GM23338 (cell line): ENCODE measurements at regions not wholly inside any gene's neighbourhood (a gene's known extent, or its start where the extent isn't known, plus 50 kb on each side); places are given as distances from the start of the nearest gene placed in this dataset.
A peak's percentile ranks its signal among the peaks of the same experiment; 100 is the strongest.

Experiments
- ATAC-seq: fragments of 200-7000 bp; cut with Tn5 transposase; 3 replicates; pipeline ENCODE4 v1.9.1; 2020
- DNase-seq: peaks from one replicate; pipeline ENCODE4 v3.0.0-alpha.2; 2015; ENCODE audit warnings: low spot score
- H2AFZ ChIP-seq: fragments of 200-600 bp; sonication (generic); 2 replicates; pipeline ENCODE4 v1.8.0; 2016; ENCODE audit warnings: antibody characterized with exemption, mild to moderate bottlenecking, moderate library complexity
- H3F3A ChIP-seq: fragments of 200-600 bp; sonication (generic); replicated peaks from 2 replicates; pipeline ENCODE4 v1.8.0; 2017; ENCODE audit warnings: antibody characterized with exemption, mixed run types, low read depth
- H3K27ac ChIP-seq: fragments of 200-600 bp; sonication (generic); 2 replicates; pipeline ENCODE4 v1.6.1; 2016; ENCODE audit warnings: low read depth
- H3K27me3 ChIP-seq: fragments of 200-600 bp; sonication (generic); 2 replicates; pipeline ENCODE4 v1.8.0; 2016; ENCODE audit warnings: mild to moderate bottlenecking, mixed run types, moderate library complexity; ENCODE audit not compliant: insufficient read depth
- H3K36me3 ChIP-seq: fragments of 200-600 bp; sonication (generic); 2 replicates; pipeline ENCODE4 v1.8.0; 2016; ENCODE audit warnings: mild to moderate bottlenecking; ENCODE audit not compliant: insufficient read depth
- H3K4me1 ChIP-seq: fragments of 200-600 bp; sonication (generic); 2 replicates; pipeline ENCODE4 v1.8.0; 2016; ENCODE audit warnings: mild to moderate bottlenecking, moderate library complexity; ENCODE audit not compliant: insufficient read depth
- H3K4me2 ChIP-seq: fragments of 200-600 bp; sonication (generic); 2 replicates; pipeline ENCODE4 v1.7.1; 2017; ENCODE audit warnings: mixed run types
- H3K4me3 ChIP-seq: fragments of 200-600 bp; sonication (generic); 2 replicates; pipeline ENCODE4 v1.6.1; 2016; ENCODE audit warnings: mixed run types
- H3K79me2 ChIP-seq: fragments of 200-600 bp; sonication (generic); replicated peaks from 2 replicates; pipeline ENCODE4 v1.8.0; 2017; ENCODE audit warnings: mild to moderate bottlenecking; ENCODE audit not compliant: insufficient read depth
- H3K9me2 ChIP-seq: fragments of 200-600 bp; sonication (generic); 2 replicates; pipeline ENCODE4 v1.8.0; 2017; ENCODE audit not compliant: insufficient read depth
- H4K20me1 ChIP-seq: fragments of 200-600 bp; sonication (generic); replicated peaks from 2 replicates; pipeline ENCODE4 v1.8.0; 2017; ENCODE audit warnings: mild to moderate bottlenecking; ENCODE audit not compliant: insufficient read depth
- H3K27ac Mint-ChIP-seq: 2 replicates; pipeline ENCODE4 v1.8.0; 2020; ENCODE audit warnings: inconsistent platforms, mild to moderate bottlenecking, moderate library complexity, mixed read lengths
- H3K27me3 Mint-ChIP-seq: 3 replicates; pipeline ENCODE4 v1.8.0; 2022; ENCODE audit warnings: low read depth, mild to moderate bottlenecking, moderate library complexity, mixed read lengths, inconsistent platforms; ENCODE audit not compliant: insufficient read depth, poor library complexity
- H3K36me3 Mint-ChIP-seq: 3 replicates; pipeline ENCODE4 v1.8.0; 2021; ENCODE audit warnings: low read depth, mild to moderate bottlenecking, inconsistent platforms, moderate library complexity, mixed read lengths
- H3K4me1 Mint-ChIP-seq: 3 replicates; pipeline ENCODE4 v1.8.0; 2020; ENCODE audit warnings: mild to moderate bottlenecking, inconsistent platforms, mixed read lengths
- H3K4me3 Mint-ChIP-seq: 3 replicates; pipeline ENCODE4 v1.8.0; 2021; ENCODE audit warnings: moderate library complexity, mild to moderate bottlenecking, inconsistent platforms, mixed read lengths
- H3K9me3 Mint-ChIP-seq: 3 replicates; pipeline ENCODE4 v1.8.0; 2020; ENCODE audit warnings: moderate library complexity, mild to moderate bottlenecking, inconsistent platforms, mixed read lengths
- EZH2 ChIP-seq: fragments of 200-600 bp; sonication (generic); IDR thresholded peaks from one replicate; pipeline ENCODE4 v1.8.0; 2017; ENCODE audit warnings: antibody characterized with exemption, mild to moderate bottlenecking, low read depth; ENCODE audit not compliant: unreplicated experiment
- POLR2AphosphoS5 ChIP-seq: IDR thresholded peaks from 2 replicates; pipeline ENCODE4 v1.6.1; 2016; ENCODE audit warnings: antibody characterized with exemption, low read depth
- STAT1 ChIP-seq: IDR thresholded peaks from one replicate; pipeline ENCODE4 v1.6.1; 2016; ENCODE audit warnings: antibody characterized with exemption; ENCODE audit not compliant: unreplicated experiment
- ZNF114 ChIP-seq: fragments of 250-450 bp; sonication (Bioruptor Pico); IDR thresholded peaks from 2 replicates; pipeline ENCODE4 v1.5.0; 2020; ENCODE audit warnings: mild to moderate bottlenecking, moderate library complexity
- ZNF331 ChIP-seq: fragments of 250-450 bp; sonication (Bioruptor Pico); IDR thresholded peaks from 2 replicates; pipeline ENCODE4 v1.5.0; 2020; ENCODE audit warnings: low read depth, mild to moderate bottlenecking, moderate library complexity
- TF ChIP-seq, protein P1 (sequence below): IDR thresholded peaks from one replicate; pipeline ENCODE4 v1.6.1; 2018; ENCODE audit warnings: antibody characterized with exemption; ENCODE audit not compliant: unreplicated experiment
- TF ChIP-seq, protein P2 (sequence below), 2 experiments: fragments of 200-600 bp in 1 of 2; sonication (generic) in 1 of 2; conservative IDR thresholded peaks; 2 replicates each; pipeline versions ENCODE4 v1.5.1 to v1.6.1; 2016 to 2017; ENCODE audit warnings: antibody characterized with exemption in 2 of 2, low read depth in 2 of 2, mild to moderate bottlenecking in 2 of 2, moderate library complexity in 1 of 2
- TF ChIP-seq, protein P3 (sequence below): IDR thresholded peaks from 2 replicates; pipeline ENCODE4 v1.6.1; 2016; ENCODE audit warnings: antibody characterized with exemption

DNA sequence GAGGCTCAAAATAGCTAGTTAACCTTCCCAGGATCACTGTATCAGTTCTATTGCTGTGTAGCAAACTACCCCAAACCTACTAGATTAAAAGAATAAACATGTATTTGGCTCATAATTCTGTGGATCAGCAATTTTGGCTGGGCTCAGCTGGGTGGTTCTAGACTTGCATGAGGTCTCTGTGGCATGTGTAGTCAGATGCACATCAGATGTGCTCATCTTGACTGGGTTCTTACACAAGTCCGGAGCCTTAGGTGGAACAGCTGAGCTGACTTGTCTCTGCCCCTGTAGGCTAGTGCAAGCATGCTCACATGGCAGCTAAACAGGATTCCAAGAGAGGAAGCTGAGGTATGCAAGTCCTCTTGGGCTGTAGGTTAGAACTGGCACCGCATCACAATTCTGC, 137.7 kb upstream of the PRNP start:
- TF ChIP-seq, protein P1, sequence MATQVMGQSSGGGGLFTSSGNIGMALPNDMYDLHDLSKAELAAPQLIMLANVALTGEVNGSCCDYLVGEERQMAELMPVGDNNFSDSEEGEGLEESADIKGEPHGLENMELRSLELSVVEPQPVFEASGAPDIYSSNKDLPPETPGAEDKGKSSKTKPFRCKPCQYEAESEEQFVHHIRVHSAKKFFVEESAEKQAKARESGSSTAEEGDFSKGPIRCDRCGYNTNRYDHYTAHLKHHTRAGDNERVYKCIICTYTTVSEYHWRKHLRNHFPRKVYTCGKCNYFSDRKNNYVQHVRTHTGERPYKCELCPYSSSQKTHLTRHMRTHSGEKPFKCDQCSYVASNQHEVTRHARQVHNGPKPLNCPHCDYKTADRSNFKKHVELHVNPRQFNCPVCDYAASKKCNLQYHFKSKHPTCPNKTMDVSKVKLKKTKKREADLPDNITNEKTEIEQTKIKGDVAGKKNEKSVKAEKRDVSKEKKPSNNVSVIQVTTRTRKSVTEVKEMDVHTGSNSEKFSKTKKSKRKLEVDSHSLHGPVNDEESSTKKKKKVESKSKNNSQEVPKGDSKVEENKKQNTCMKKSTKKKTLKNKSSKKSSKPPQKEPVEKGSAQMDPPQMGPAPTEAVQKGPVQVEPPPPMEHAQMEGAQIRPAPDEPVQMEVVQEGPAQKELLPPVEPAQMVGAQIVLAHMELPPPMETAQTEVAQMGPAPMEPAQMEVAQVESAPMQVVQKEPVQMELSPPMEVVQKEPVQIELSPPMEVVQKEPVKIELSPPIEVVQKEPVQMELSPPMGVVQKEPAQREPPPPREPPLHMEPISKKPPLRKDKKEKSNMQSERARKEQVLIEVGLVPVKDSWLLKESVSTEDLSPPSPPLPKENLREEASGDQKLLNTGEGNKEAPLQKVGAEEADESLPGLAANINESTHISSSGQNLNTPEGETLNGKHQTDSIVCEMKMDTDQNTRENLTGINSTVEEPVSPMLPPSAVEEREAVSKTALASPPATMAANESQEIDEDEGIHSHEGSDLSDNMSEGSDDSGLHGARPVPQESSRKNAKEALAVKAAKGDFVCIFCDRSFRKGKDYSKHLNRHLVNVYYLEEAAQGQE = no peak
- TF ChIP-seq ZNF331 (CRISPR knock-in tag) = peak; percentile 86
- H3K27me3 ChIP-seq = no peaks in the 10 kb centered on the region
- Mint-ChIP-seq H3K4me3 (no peak overlapping the region), H3K36me3 (no peaks in the 10 kb centered on the region; the same call in 2 of the 3 replicates), H3K9me3 (no peaks in the 10 kb centered on the region), H3K27ac (no peak overlapping the region), H3K27me3 (no peaks in the 10 kb centered on the region), H3K4me1 (peaks cover 32% of the 10 kb centered on the region)
- no peaks in the 10 kb centered on the region for H3F3A ChIP-seq
- no peaks in the 10 kb centered on the region for H3K9me2 ChIP-seq
- no peaks in the 10 kb centered on the region for H3K79me2 ChIP-seq
- H4K20me1 ChIP-seq = no peaks in the 10 kb centered on the region
- H3K27ac ChIP-seq = no peak overlapping the region
- H3K4me3 ChIP-seq = no peak overlapping the region
- H3K4me2 ChIP-seq = no peak overlapping the region
- peaks cover 14% of the 10 kb centered on the region for H3K4me1 ChIP-seq
- no peaks in the 10 kb centered on the region for H3K36me3 ChIP-seq
- no peak overlapping the region for H2AFZ ChIP-seq
- no peak for ATAC-seq
- DNase-seq = no peak

DNA sequence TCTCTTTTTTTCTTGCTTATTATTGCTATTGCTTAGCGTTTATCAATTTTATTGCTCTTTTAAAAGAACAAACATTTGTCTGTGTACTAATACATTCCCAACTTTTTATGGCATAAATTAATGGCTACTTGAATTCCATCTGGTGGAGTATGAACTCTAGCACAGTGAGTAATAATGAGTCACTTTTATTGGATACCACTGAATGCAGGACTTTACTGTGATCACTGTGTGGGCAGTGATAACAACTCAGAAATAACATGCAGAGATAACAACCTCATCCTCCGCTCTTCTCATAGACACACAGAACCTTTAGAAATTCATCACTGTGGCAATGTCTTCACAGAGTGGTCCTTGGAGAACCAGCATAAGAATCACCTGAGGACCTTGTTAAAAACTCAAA, 139.5 kb upstream of the PRNP start:
- DNase-seq (no peak), ATAC-seq (no peak)
- Histone ChIP-seq H3K27me3 (no peaks in the 10 kb centered on the region), H3K4me3 (no peak overlapping the region), H3K27ac (no peak overlapping the region), H3K79me2 (no peaks in the 10 kb centered on the region), H3K9me2 (no peaks in the 10 kb centered on the region), H3K4me2 (peak overlapping the region; percentile 10), H3K4me1 (peaks cover 14% of the 10 kb centered on the region), H3F3A (no peaks in the 10 kb centered on the region), H3K36me3 (no peaks in the 10 kb centered on the region), H4K20me1 (no peaks in the 10 kb centered on the region), H2AFZ (no peak overlapping the region)
- Mint-ChIP-seq H3K27ac (no peak overlapping the region; the same call in 1 of the 2 replicates), H3K4me3 (0 out of 3 replicates have a peak overlapping the region, but pooled peaks have one; percentile 5), H3K9me3 (no peaks in the 10 kb centered on the region), H3K4me1 (peaks cover 31% of the 10 kb centered on the region), H3K27me3 (no peaks in the 10 kb centered on the region), H3K36me3 (no peaks in the 10 kb centered on the region; the same call in 2 of the 3 replicates)
- TF ChIP-seq, protein P2, sequence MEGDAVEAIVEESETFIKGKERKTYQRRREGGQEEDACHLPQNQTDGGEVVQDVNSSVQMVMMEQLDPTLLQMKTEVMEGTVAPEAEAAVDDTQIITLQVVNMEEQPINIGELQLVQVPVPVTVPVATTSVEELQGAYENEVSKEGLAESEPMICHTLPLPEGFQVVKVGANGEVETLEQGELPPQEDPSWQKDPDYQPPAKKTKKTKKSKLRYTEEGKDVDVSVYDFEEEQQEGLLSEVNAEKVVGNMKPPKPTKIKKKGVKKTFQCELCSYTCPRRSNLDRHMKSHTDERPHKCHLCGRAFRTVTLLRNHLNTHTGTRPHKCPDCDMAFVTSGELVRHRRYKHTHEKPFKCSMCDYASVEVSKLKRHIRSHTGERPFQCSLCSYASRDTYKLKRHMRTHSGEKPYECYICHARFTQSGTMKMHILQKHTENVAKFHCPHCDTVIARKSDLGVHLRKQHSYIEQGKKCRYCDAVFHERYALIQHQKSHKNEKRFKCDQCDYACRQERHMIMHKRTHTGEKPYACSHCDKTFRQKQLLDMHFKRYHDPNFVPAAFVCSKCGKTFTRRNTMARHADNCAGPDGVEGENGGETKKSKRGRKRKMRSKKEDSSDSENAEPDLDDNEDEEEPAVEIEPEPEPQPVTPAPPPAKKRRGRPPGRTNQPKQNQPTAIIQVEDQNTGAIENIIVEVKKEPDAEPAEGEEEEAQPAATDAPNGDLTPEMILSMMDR (conservative IDR thresholded peaks at IDR 0.05; ENCODE audit: low read depth in 2 of 2) = no peak
- TF ChIP-seq POLR2AphosphoS5 (no peak), ZNF114 (CRISPR knock-in tag) (no peak), STAT1 (no peak), EZH2 (no peak)
- TF ChIP-seq, protein P3, sequence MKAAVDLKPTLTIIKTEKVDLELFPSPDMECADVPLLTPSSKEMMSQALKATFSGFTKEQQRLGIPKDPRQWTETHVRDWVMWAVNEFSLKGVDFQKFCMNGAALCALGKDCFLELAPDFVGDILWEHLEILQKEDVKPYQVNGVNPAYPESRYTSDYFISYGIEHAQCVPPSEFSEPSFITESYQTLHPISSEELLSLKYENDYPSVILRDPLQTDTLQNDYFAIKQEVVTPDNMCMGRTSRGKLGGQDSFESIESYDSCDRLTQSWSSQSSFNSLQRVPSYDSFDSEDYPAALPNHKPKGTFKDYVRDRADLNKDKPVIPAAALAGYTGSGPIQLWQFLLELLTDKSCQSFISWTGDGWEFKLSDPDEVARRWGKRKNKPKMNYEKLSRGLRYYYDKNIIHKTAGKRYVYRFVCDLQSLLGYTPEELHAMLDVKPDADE = no peak
